K562 (cell line): ENCODE measurements at regions not wholly inside any gene's neighbourhood (a gene's known extent, or its start where the extent isn't known, plus 50 kb on each side); places are given as distances from the start of the nearest gene placed in this dataset.

Source experiments
- ATAC-seq: fragments of 200-7000 bp; cut with Tn5 transposase; 3 replicates; pipeline ENCODE4 v1.9.1; 2020; ENCODE audit warnings: moderate library complexity
- BruUV-seq: library from RNA; stranded (reverse); fragments of 400-500 nt; replicated peaks from 2 replicates; lab custom pipeline; 2021; lab: Mats Ljungman, UMichigan
- CTCF ChIA-PET: fragments of 300-600 bp; formaldehyde crosslinking; extraction: SDS; loops from one replicate; lab custom pipeline; 2021; ENCODE audit warnings: low intra/inter-chr PET ratio; lab: Yijun Ruan, JAX
- POLR2A ChIA-PET: fragments of 300-600, 350-650 bp; sonication (Branson Sonifier 250); formaldehyde crosslinking; extraction: SDS; loops from one replicate; lab custom pipeline; 2021; ENCODE audit warnings: antibody characterized with exemption, inconsistent platforms; lab: Yijun Ruan, JAX
- DNase-seq, 4 experiments: peaks; one replicate each; pipeline versions ENCODE4 v3.0.0 to v3.0.0-alpha.2; 2011 to 2018; ENCODE audit warnings: low spot score in 3 of 4, mixed read lengths in 3 of 4; ENCODE audit errors: extremely low read depth in 1 of 4
- FAIRE-seq: peaks from 2 replicates; lab custom pipeline; 2011; peaks lifted over from hg19 to GRCh38; lab: Jason Lieb, UNC
- H2AFZ ChIP-seq: 2 replicates; pipeline ENCODE4 v1.6.0; 2011; ENCODE audit warnings: low read depth, low read length, control low read depth, inconsistent platforms
- H3K27ac ChIP-seq: fragments of 200-600 bp; 3 replicates; pipeline ENCODE4 v1.8.0; 2011; ENCODE audit warnings: low read depth, mild to moderate bottlenecking, control low read depth, inconsistent platforms, low read length, moderate library complexity, mixed read lengths; ENCODE audit errors: extremely low read depth
- H3K27me3 ChIP-seq, 2 experiments: fragments of 300-600 bp in 1 of 2; 2 replicates in 1 of 2; 3 replicates in 1 of 2; pipeline versions ENCODE4 v1.6.0 to v1.8.0; 2011; ENCODE audit warnings: inconsistent platforms in 2 of 2, low read length in 2 of 2, mild to moderate bottlenecking in 1 of 2, mixed read lengths in 1 of 2, moderate library complexity in 1 of 2; ENCODE audit not compliant: control insufficient read depth in 2 of 2, insufficient read depth in 2 of 2
- H3K36me3 ChIP-seq: fragments of 300-600 bp; 3 replicates; pipeline ENCODE4 v1.8.0; 2011; ENCODE audit warnings: mild to moderate bottlenecking, low read length, inconsistent platforms; ENCODE audit not compliant: control insufficient read depth, insufficient read depth
- H3K4me1 ChIP-seq, 2 experiments: fragments of 200-600 bp in 1 of 2; replicated peaks in 1 of 2; 2 replicates in 1 of 2; 3 replicates in 1 of 2; pipeline versions ENCODE4 v1.5.1 to v1.8.0; 2011; ENCODE audit warnings: inconsistent platforms in 2 of 2, low read length in 2 of 2, mild to moderate bottlenecking in 1 of 2, mixed read lengths in 1 of 2, moderate library complexity in 1 of 2; ENCODE audit not compliant: control insufficient read depth in 2 of 2, insufficient read depth in 2 of 2
- H3K4me2 ChIP-seq: 2 replicates; pipeline ENCODE4 v1.6.1; 2011; ENCODE audit warnings: low read length, control low read depth, inconsistent platforms, mixed read lengths; ENCODE audit not compliant: insufficient read depth
- H3K4me3 ChIP-seq: fragments of 200-600 bp; sonication (generic), shearing (Covaris generic); 2 replicates; pipeline ENCODE4 v1.5.1; 2016; ENCODE audit warnings: control low read depth, inconsistent platforms
- H3K79me2 ChIP-seq: fragments of 200-600 bp; 3 replicates; pipeline ENCODE4 v1.8.0; 2011; ENCODE audit warnings: low read length, inconsistent platforms; ENCODE audit not compliant: control insufficient read depth, insufficient read depth
- H3K9ac ChIP-seq, 2 experiments: 2 replicates each; pipeline versions ENCODE4 v1.6.0 to v1.6.1; 2011; ENCODE audit warnings: low read depth in 2 of 2, low read length in 2 of 2, control low read depth in 1 of 2, inconsistent platforms in 1 of 2, mild to moderate bottlenecking in 1 of 2, mixed read lengths in 1 of 2; ENCODE audit not compliant: insufficient read depth in 1 of 2
- H3K9me1 ChIP-seq: one replicate; pipeline ENCODE4 v1.6.0; 2011; ENCODE audit warnings: inconsistent platforms, mild to moderate bottlenecking, low read length, moderate library complexity; ENCODE audit not compliant: control insufficient read depth, insufficient read depth
- H3K9me3 ChIP-seq: replicated peaks from 2 replicates; pipeline ENCODE4 v1.5.1; 2011; ENCODE audit warnings: low read depth, low read length, inconsistent platforms; ENCODE audit not compliant: control insufficient read depth, insufficient read depth
- H4K20me1 ChIP-seq: replicated peaks from 2 replicates; pipeline ENCODE4 v1.6.1; 2011; ENCODE audit warnings: low read length, inconsistent platforms, mixed read lengths; ENCODE audit not compliant: control insufficient read depth, insufficient read depth
- ARID2 ChIP-seq: fragments of 450-650 bp; IDR thresholded peaks from 2 replicates; pipeline ENCODE4 v1.6.1; 2017; ENCODE audit warnings: antibody characterized with exemption, mild to moderate bottlenecking
- BCLAF1 ChIP-seq, 2 experiments: fragments of 450-650 bp in 1 of 2; IDR thresholded peaks; 2 replicates each; pipeline ENCODE4 v1.6.1; 2011 to 2017; ENCODE audit warnings: low read depth in 2 of 2, antibody characterized with exemption in 1 of 2, borderline replicate concordance in 1 of 2, low read length in 1 of 2, mild to moderate bottlenecking in 1 of 2, mixed read lengths in 1 of 2; ENCODE audit not compliant: control insufficient read depth in 1 of 2
- CEBPZ ChIP-seq: fragments of 150-350 bp; IDR thresholded peaks from 2 replicates; pipeline ENCODE4 v1.6.1; 2014; ENCODE audit warnings: low read depth, mild to moderate bottlenecking, low read length, borderline replicate concordance
- HLTF ChIP-seq: fragments of 450-650 bp; IDR thresholded peaks from 2 replicates; pipeline ENCODE4 v1.6.1; 2016
- ILK ChIP-seq: fragments of 450-650 bp; IDR thresholded peaks from 2 replicates; pipeline ENCODE4 v1.6.1; 2016; ENCODE audit warnings: missing genetic modification characterization, low read depth, mild to moderate bottlenecking, missing compliant biosample characterization, moderate library complexity, borderline replicate concordance
- IRF9 ChIP-seq: fragments of 450-650 bp; IDR thresholded peaks from 2 replicates; pipeline ENCODE4 v1.6.1; 2016; ENCODE audit warnings: missing biosample characterization, missing genetic modification characterization
- MCM2 ChIP-seq: fragments of 450-650 bp; IDR thresholded peaks from 2 replicates; pipeline ENCODE4 v1.6.1; 2017; ENCODE audit warnings: low read depth, mild to moderate bottlenecking
- MYBL2 ChIP-seq, 2 experiments: fragments of 450-650 bp in 1 of 2; sonication (generic) in 1 of 2; formaldehyde crosslinking in 1 of 2; IDR thresholded peaks; 2 replicates each; pipeline versions ENCODE4 v1.6.1 to v1.8.1; 2017 to 2022; ENCODE audit warnings: borderline replicate concordance in 1 of 2, inconsistent platforms in 1 of 2, low read depth in 1 of 2, mild to moderate bottlenecking in 1 of 2, missing genetic modification reagents in 1 of 2, moderate library complexity in 1 of 2
- SIRT6 ChIP-seq: IDR thresholded peaks from one replicate; pipeline ENCODE4 v1.6.1; 2012; ENCODE audit warnings: low read depth, mild to moderate bottlenecking, control low read depth, inconsistent platforms, low read length, moderate library complexity
- TBL1XR1 ChIP-seq, 2 experiments: IDR thresholded peaks; 2 replicates each; pipeline ENCODE4 v1.6.1; 2012; ENCODE audit warnings: improper control_type of control experiment in 2 of 2, low read length in 2 of 2, mild to moderate bottlenecking in 1 of 2
- THAP7 ChIP-seq: fragments of 250-450 bp; sonication (Bioruptor Pico); IDR thresholded peaks from 2 replicates; pipeline ENCODE4 v1.5.0; 2021
- YBX1 ChIP-seq: fragments of 450-650 bp; IDR thresholded peaks from 2 replicates; pipeline ENCODE4 v1.7.1; 2016; ENCODE audit warnings: mild to moderate bottlenecking
- ZNF668 ChIP-seq: fragments of 250-450 bp; sonication (Bioruptor Pico); IDR thresholded peaks from 2 replicates; pipeline ENCODE4 v1.8.0; 2022; ENCODE audit warnings: mild to moderate bottlenecking, inconsistent platforms
- WGBS: fragments of 100-300 bp; shearing (Covaris generic); methylation state at CpG from one replicate; pipeline ENCODE4 v1.1.6; 2016; ENCODE audit warnings: low coverage, mixed read lengths; ENCODE audit not compliant: insufficient coverage; ENCODE audit errors: missing lambda C conversion rate; 5-methylcytosine and 5-hydroxymethylcytosine counted together
- in situ Hi-C: fragments of 300-500 bp; cut with MboI; formaldehyde crosslinking; loops from 4 replicates; pipeline ENCODE4 v1.15.0; 2018; ENCODE audit warnings: inconsistent platforms, mixed read lengths
- intact Hi-C: fragments of 100-400 bp; cut with micrococcal nuclease; formaldehyde crosslinking; loops from 2 replicates; pipeline ENCODE4 v1.14.2; 2022

GRCh38 chr15:39447346-39447745, 133.5 kb upstream of the THBS1 start:
- TF ChIP-seq YBX1 = no peak
- TF ChIP-seq TBL1XR1 (IDR thresholded peaks at IDR 0.05; ENCODE audit: low read length in 2 of 2) = no peak
- no peak for TF ChIP-seq SIRT6
- no peak for TF ChIP-seq IRF9 (tag)
- no peak for TF ChIP-seq MCM2
- no peak for TF ChIP-seq HLTF
- TF ChIP-seq BCLAF1 (IDR thresholded peaks at IDR 0.05; ENCODE audit: borderline replicate concordance in 1 of 2, control insufficient read depth in 1 of 2, low read depth in 2 of 2, low read length in 1 of 2) = no peak
- no peak for TF ChIP-seq ARID2
- no peak for TF ChIP-seq THAP7 (CRISPR knock-in tag)
- no peak for TF ChIP-seq MYBL2 (IDR thresholded peaks at IDR 0.05; ENCODE audit: low read depth)
- TF ChIP-seq MYBL2 (CRISPR knock-in tag; IDR thresholded peaks at IDR 0.05; ENCODE audit: borderline replicate concordance) = no peak
- TF ChIP-seq CEBPZ = no peak
- no peak for TF ChIP-seq ILK (tag)
- TF ChIP-seq ZNF668 = no peak
- Histone ChIP-seq H3K4me3 (no peak overlapping the region), H3K36me3 (no peaks in the 10 kb centered on the region), H3K4me1 (no peaks in the 10 kb centered on the region), H3K9me3 (no peaks in the 10 kb centered on the region), H3K4me2 (no peak overlapping the region), H3K27me3 (no peaks in the 10 kb centered on the region; a peak in 2 of 5 replicates), H2AFZ (no peak overlapping the region), H4K20me1 (no peaks in the 10 kb centered on the region), H3K9ac (no peak overlapping the region), H3K27ac (no peak overlapping the region), H3K9me1 (no peaks in the 10 kb centered on the region), H3K79me2 (no peaks in the 10 kb centered on the region)
- DNase-seq = no peak
- ChIA-PET POLR2A (no interaction called here), CTCF (no interaction called here)
- FAIRE-seq = no peak
- WGBS = 28% methylated on average over 2 of the region's 2 CpGs
- no TSS peak for BruUV-seq
- in situ Hi-C loops (no loop called here), intact Hi-C loops (no loop called here)
- no peak for ATAC-seq
